Spleen (tissue), 11 donors: ENCODE measurements at regions not wholly inside any gene's neighbourhood (a gene's known extent, or its start where the extent isn't known, plus 50 kb on each side); places are given as distances from the start of the nearest gene placed in this dataset.

ENCODE experiments used
- DNase-seq: peaks from one replicate; pipeline ENCODE4 v3.0.0-alpha.2; 2020
- H3K27ac ChIP-seq, 8 donors: fragments of 200-600 bp; sonication (generic) in 7 of 8; 1 replicate in 4 of 8; 2 replicates in 4 of 8; pipeline versions ENCODE4 v1.5.0 to v1.8.0; 2016 to 2021; ENCODE audit warnings: inconsistent platforms in 4 of 8, mild to moderate bottlenecking in 4 of 8, moderate library complexity in 1 of 8
- H3K27me3 ChIP-seq, 7 donors: fragments of 200-600 bp; sonication (generic) in 6 of 7; replicated peaks in 1 of 7; 1 replicate in 4 of 7; 2 replicates in 3 of 7; pipeline versions ENCODE4 v1.5.0 to v1.8.0; 2016 to 2021; ENCODE audit warnings: inconsistent platforms in 3 of 7, mild to moderate bottlenecking in 1 of 7
- H3K36me3 ChIP-seq, 6 donors: fragments of 200-600 bp; sonication (generic) in 5 of 6; 1 replicate in 4 of 6; 2 replicates in 2 of 6; pipeline versions ENCODE4 v1.5.0 to v1.8.0; 2016 to 2021; ENCODE audit warnings: inconsistent platforms in 2 of 6
- H3K4me1 ChIP-seq, 6 donors: fragments of 200-600 bp; sonication (generic) in 5 of 6; 1 replicate in 3 of 6; 2 replicates in 3 of 6; pipeline versions ENCODE4 v1.5.0 to v1.8.0; 2016 to 2021; ENCODE audit warnings: inconsistent platforms in 3 of 6
- H3K4me3 ChIP-seq, 8 donors: fragments of 200-600 bp; sonication (generic) in 7 of 8; 1 replicate in 4 of 8; 2 replicates in 4 of 8; pipeline versions ENCODE4 v1.5.0 to v1.8.0; 2016 to 2021; ENCODE audit warnings: inconsistent platforms in 4 of 8, mild to moderate bottlenecking in 4 of 8, moderate library complexity in 2 of 8
- H3K9me3 ChIP-seq, 8 donors: fragments of 200-600 bp; sonication (generic) in 7 of 8; 1 replicate in 4 of 8; 2 replicates in 4 of 8; pipeline versions ENCODE4 v1.5.0 to v1.8.0; 2016 to 2021; ENCODE audit warnings: inconsistent platforms in 4 of 8
- CTCF ChIP-seq, 11 experiments: fragments of 200-600 bp in 7 of 11; fragments of 450-650 bp in 4 of 11; sonication (generic) in 4 of 11; IDR thresholded peaks in 8 of 11; conservative IDR thresholded peaks in 3 of 11; 1 replicate in 7 of 11; 2 replicates in 4 of 11; pipeline versions ENCODE4 v1.4.0 to v1.8.0; 2016 to 2021; ENCODE audit warnings: antibody characterized with exemption in 11 of 11, inconsistent platforms in 4 of 11, mild to moderate bottlenecking in 1 of 11
- POLR2A ChIP-seq, 3 donors: fragments of 450-650 bp; IDR thresholded peaks; one replicate each; pipeline ENCODE4 v1.5.1; 2017; ENCODE audit warnings: antibody characterized with exemption in 3 of 3, mild to moderate bottlenecking in 1 of 3
- POLR2AphosphoS5 ChIP-seq, 3 donors: sonication (generic); formaldehyde crosslinking; IDR thresholded peaks; one replicate each; pipeline ENCODE4 v1.5.1; 2017; ENCODE audit warnings: antibody characterized with exemption in 3 of 3
- WGBS, 5 donors: extraction: QIAGEN DNeasy Blood & Tissue Kit in 3 of 5; methylation state at CpG; one replicate each; pipeline versions ENCODE4 v1.1.5 to v1.1.7; 2013 to 2018; 5-methylcytosine and 5-hydroxymethylcytosine counted together
- intact Hi-C: fragments of 100-400 bp; cut with DNase I; formaldehyde crosslinking; loops from one replicate; pipeline ENCODE4 v1.15.0; 2023; ENCODE audit warnings: low total_unique reads
- donor health status: healthy with polysubstance abuse.
- donor health status: DM: no; HTN: no; CAD: no; lungs with moderate emphysema.
- donor health status: DM: no; HTN: no; CAD: no.
- donor health status: Bipolar disorder and iron deficiency.
- donor health status: healthy.
- donor health status: DM: no; HTN: no; CAD: no.
- donor health status: DM: yes; HTN: yes; CAD: no.

GRCh38 chr5:109931049-109931780 is 241.5 kb downstream of the MAN2A1 start:
- Histone ChIP-seq H3K4me1 (no peaks in the 10 kb centered on the region), H3K27ac (no peak overlapping the region), H3K9me3 (no peaks in the 10 kb centered on the region), H3K4me3 (no peak overlapping the region), H3K27me3 (peaks cover 0 to 4% (median 0%) of the 10 kb centered on the region in 7 donors), H3K36me3 (no peaks in the 10 kb centered on the region)
- no peak for TF ChIP-seq POLR2AphosphoS5 (IDR thresholded peaks at IDR 0.05)
- no peak for TF ChIP-seq POLR2A (IDR thresholded peaks at IDR 0.05)
- no peak for TF ChIP-seq CTCF (IDR thresholded peaks at IDR 0.05 in 8 of 11, conservative IDR thresholded peaks at IDR 0.05 in 3 of 11)
- DNase-seq = no peak
- 80 to 85% (median 83%) methylated on average over 8 of the region's 8 CpGs for WGBS, 5 donors
- intact Hi-C loops = no loop called here

- Histone ChIP-seq H3K9me3 (peaks cover 0 to 19% (median 10%) of the 10 kb centered on the region in 8 donors), H3K4me1 (no peaks in the 10 kb centered on the region), H3K36me3 (no peaks in the 10 kb centered on the region), H3K27me3 (peaks cover 0 to 4% (median 0%) of the 10 kb centered on the region in 7 donors), H3K27ac (no peak overlapping the region), H3K4me3 (no peak overlapping the region)
- 75 to 89% (median 86%) methylated on average over 2 of the region's 2 CpGs for WGBS, 5 donors
- DNase-seq = no peak
- intact Hi-C loops = no loop called here
- TF ChIP-seq POLR2AphosphoS5 (IDR thresholded peaks at IDR 0.05) (no peak), POLR2A (IDR thresholded peaks at IDR 0.05) (no peak), CTCF (IDR thresholded peaks at IDR 0.05 in 8 of 11, conservative IDR thresholded peaks at IDR 0.05 in 3 of 11) (no peak)
These were observed 246.2 kb downstream of the MAN2A1 start for GRCh38 chr5:109935833-109936490.

- peaks cover 0 to 21% (median 10%) of the 10 kb centered on the region in 8 donors for H3K9me3 ChIP-seq
- no peak overlapping the region for H3K4me3 ChIP-seq
- DNase-seq = no peak
- TF ChIP-seq CTCF (IDR thresholded peaks at IDR 0.05 in 8 of 11, conservative IDR thresholded peaks at IDR 0.05 in 3 of 11) (no peak), POLR2A (IDR thresholded peaks at IDR 0.05) (no peak), POLR2AphosphoS5 (IDR thresholded peaks at IDR 0.05) (no peak)
- intact Hi-C loops = no loop called here
- H3K4me1 ChIP-seq = no peaks in the 10 kb centered on the region
- no peaks in the 10 kb centered on the region for H3K27me3 ChIP-seq
- no peaks in the 10 kb centered on the region for H3K36me3 ChIP-seq
- WGBS, 5 donors = 45 to 73% (median 61%) methylated on average over 2 of the region's 2 CpGs
- H3K27ac ChIP-seq = no peak overlapping the region
These were observed 247.3 kb downstream of the MAN2A1 start for GRCh38 chr5:109936996-109937395.

- no peak for TF ChIP-seq POLR2A (IDR thresholded peaks at IDR 0.05)
- TF ChIP-seq POLR2AphosphoS5 (IDR thresholded peaks at IDR 0.05) = no peak
- no peak for TF ChIP-seq CTCF (IDR thresholded peaks at IDR 0.05 in 8 of 11, conservative IDR thresholded peaks at IDR 0.05 in 3 of 11)
- DNase-seq = no peak
- intact Hi-C loops = no loop called here
- no peak overlapping the region for H3K27ac ChIP-seq
- no peak overlapping the region for H3K4me3 ChIP-seq
- 86 to 91% (median 88%) methylated on average over 4 of the region's 4 CpGs for WGBS, 5 donors
- H3K27me3 ChIP-seq = no peaks in the 10 kb centered on the region
- H3K36me3 ChIP-seq = no peaks in the 10 kb centered on the region
- peaks cover 0 to 21% (median 10%) of the 10 kb centered on the region in 8 donors for H3K9me3 ChIP-seq
- no peaks in the 10 kb centered on the region for H3K4me1 ChIP-seq
These were observed 248.2 kb downstream of the MAN2A1 start for GRCh38 chr5:109937951-109938350.
